Ureter (tissue), 1 donor: ENCODE measurements at regions not wholly inside any gene's neighbourhood (a gene's known extent, or its start where the extent isn't known, plus 50 kb on each side); places are given as distances from the start of the nearest gene placed in this dataset.
"Not testable (repeated sequence)": the region's sequence is repeated elsewhere in the genome, so short reads cannot be mapped to it uniquely, and the experiment has no call there.

ENCODE experiments used
- DNase-seq: peaks from one replicate; pipeline ENCODE4 v3.0.0-alpha.2; 2020; ENCODE audit warnings: low spot score
- donor health status: DM: yes; HTN: yes; CAD: no.

- no peak for DNase-seq
Measured at GRCh38 chrX:39401483-39402110, 600.3 kb downstream of the MID1IP1 start.

GRCh38 chrX:39402158-39402557, 600.9 kb downstream of the MID1IP1 start:
- no peak for DNase-seq

GRCh38 chrX:39406799-39407198, 605.5 kb downstream of the MID1IP1 start:
- DNase-seq, result no peak

GRCh38 chrX:39409246-39409917, 608.1 kb downstream of the MID1IP1 start:
- no peak for DNase-seq

- DNase-seq, result no peak
Measured at GRCh38 chrX:39414290-39414854, 613.1 kb downstream of the MID1IP1 start.

GRCh38 chrX:39416547-39417260, 615.4 kb downstream of the MID1IP1 start:
- DNase-seq, result no peak

GRCh38 chrX:39418254-39418704, 617.0 kb downstream of the MID1IP1 start:
- DNase-seq, result no peak

- DNase-seq, result no peak
Measured at GRCh38 chrX:39418731-39419638, 617.7 kb downstream of the MID1IP1 start.

GRCh38 chrX:39421006-39421405, 619.7 kb downstream of the MID1IP1 start:
- DNase-seq, result no peak

GRCh38 chrX:39425124-39425806, 624.0 kb downstream of the MID1IP1 start:
- DNase-seq, result no peak

GRCh38 chrX:39426101-39426500, 624.8 kb downstream of the MID1IP1 start:
- no peak for DNase-seq

- DNase-seq, result no peak
Measured at GRCh38 chrX:39427492-39427891, 626.2 kb downstream of the MID1IP1 start.

- DNase-seq, result no peak
Measured at GRCh38 chrX:39427906-39428305, 626.6 kb downstream of the MID1IP1 start.

- DNase-seq, result no peak
Measured at GRCh38 chrX:39430551-39430950, 629.3 kb downstream of the MID1IP1 start.

GRCh38 chrX:39431893-39432292, 630.6 kb downstream of the MID1IP1 start:
- no peak for DNase-seq

- not testable (repeated sequence) for DNase-seq
Measured at GRCh38 chrX:39434671-39435070, 633.4 kb downstream of the MID1IP1 start.

GRCh38 chrX:39436538-39436937, 635.3 kb downstream of the MID1IP1 start:
- not testable (repeated sequence) for DNase-seq

GRCh38 chrX:39437670-39438441, 636.6 kb downstream of the MID1IP1 start:
- DNase-seq, result no peak

GRCh38 chrX:39438603-39439602, 637.6 kb downstream of the MID1IP1 start:
- DNase-seq, result no peak
